GM12891 (cell line): ENCODE measurements at regions not wholly inside any gene's neighbourhood (a gene's known extent, or its start where the extent isn't known, plus 50 kb on each side); places are given as distances from the start of the nearest gene placed in this dataset.

Experiments
- DNase-seq: peaks from one replicate; pipeline ENCODE4 v3.0.0; 2011; ENCODE audit warnings: low spot score; ENCODE audit not compliant: insufficient read length
- FAIRE-seq: peaks from 2 replicates; lab custom pipeline; 2011; peaks lifted over from hg19 to GRCh38; lab: Jason Lieb, UNC
- PAX5 ChIP-seq: IDR thresholded peaks from 2 replicates; pipeline ENCODE4 v1.6.1; 2011; ENCODE audit warnings: low read length, moderate library complexity, mild to moderate bottlenecking; ENCODE audit not compliant: insufficient read depth, severe bottlenecking
- POLR2A ChIP-seq: IDR thresholded peaks from 2 replicates; pipeline ENCODE4 v1.6.1; 2011; ENCODE audit warnings: low read depth, low read length, control low read depth
- POLR2AphosphoS5 ChIP-seq: IDR thresholded peaks from 2 replicates; pipeline ENCODE4 v1.6.1; 2011; ENCODE audit warnings: low read depth, low read length, control low read depth
- POU2F2 ChIP-seq: IDR thresholded peaks from 2 replicates; pipeline ENCODE4 v1.6.1; 2011; ENCODE audit warnings: low read depth, mild to moderate bottlenecking, control low read depth, low read length, moderate library complexity
- SPI1 ChIP-seq: IDR thresholded peaks from 2 replicates; pipeline ENCODE4 v1.6.1; 2011; ENCODE audit warnings: low read depth, low read length, control low read depth
- TAF1 ChIP-seq: IDR thresholded peaks from 2 replicates; pipeline ENCODE4 v1.6.1; 2011; ENCODE audit warnings: low read depth, low read length, control low read depth

DNA sequence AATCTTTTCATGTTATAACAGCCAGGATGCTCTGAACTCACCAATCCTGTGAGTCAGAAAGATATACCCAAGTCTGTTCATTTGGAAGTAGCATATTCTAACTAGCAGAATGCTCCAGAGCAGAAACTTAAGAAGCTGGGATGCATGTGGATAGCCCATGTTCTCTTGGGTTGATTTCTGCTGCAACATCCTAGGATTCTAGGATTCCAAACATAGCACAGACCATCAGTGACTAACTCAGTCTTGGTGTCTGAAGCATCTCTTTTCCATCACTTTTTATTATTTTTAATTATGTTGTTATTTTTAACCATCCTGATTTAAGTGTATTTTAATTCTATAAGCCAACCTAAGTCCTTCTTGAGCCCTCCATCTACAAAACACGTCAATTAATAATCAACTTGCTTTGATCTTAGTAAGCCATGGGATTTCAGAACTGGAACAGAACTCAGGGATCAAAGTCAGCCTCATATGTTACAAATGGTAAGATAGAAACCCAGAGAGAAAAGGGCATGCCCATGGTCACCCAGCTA, 85.4 kb downstream of the OSR1 start:
- no peak for DNase-seq
- TF ChIP-seq POLR2AphosphoS5 = no peak
- TF ChIP-seq TAF1 = no peak
- no peak for TF ChIP-seq POLR2A
- TF ChIP-seq POU2F2 = no peak
- TF ChIP-seq PAX5 = no peak
- TF ChIP-seq SPI1 = no peak
- FAIRE-seq = no peak

DNA sequence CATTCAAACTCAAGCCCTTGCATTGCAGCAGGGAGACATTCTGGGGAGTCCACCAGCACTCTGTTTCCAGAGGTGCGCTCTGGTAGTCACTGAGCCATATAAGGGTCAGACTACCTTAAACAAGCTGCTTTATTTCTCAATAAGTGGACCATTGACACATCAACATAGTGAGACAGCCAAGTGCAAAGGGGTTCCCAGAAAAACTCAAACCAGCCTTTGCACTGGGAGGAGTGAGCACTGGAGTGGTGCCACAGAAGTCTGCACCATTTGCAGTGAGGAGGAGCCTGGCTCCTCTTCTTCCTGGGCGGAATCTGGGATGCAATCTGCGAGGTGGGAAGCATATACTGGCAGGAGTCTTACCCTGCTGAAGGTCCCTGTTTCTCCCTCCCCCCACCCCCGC, 86.4 kb downstream of the OSR1 start:
- TF ChIP-seq POLR2AphosphoS5 = no peak
- no peak for TF ChIP-seq TAF1
- TF ChIP-seq POLR2A = no peak
- TF ChIP-seq PAX5 = no peak
- no peak for TF ChIP-seq POU2F2
- no peak for TF ChIP-seq SPI1
- no peak for DNase-seq
- no peak for FAIRE-seq

DNA sequence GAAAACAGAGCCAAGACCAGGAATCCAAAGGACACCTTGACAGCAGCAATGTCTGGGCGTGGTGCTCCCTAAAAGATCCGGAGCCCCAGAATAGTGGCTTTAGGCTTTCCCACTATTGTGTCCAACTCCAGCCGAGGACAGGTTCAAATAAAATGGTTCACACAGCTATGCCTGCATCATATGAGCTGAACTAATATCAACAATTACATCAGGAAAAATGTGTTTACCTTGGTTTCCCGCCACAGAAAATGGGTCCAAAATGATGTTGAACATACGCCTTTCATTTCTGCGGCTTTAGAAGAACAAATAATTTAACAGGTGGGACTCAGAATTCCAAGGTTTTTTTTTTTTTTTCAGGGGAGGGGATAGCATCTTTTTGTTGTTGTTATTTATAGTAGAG, 93.6 kb downstream of the OSR1 start:
- no peak for FAIRE-seq
- TF ChIP-seq SPI1 (no peak), POLR2AphosphoS5 (no peak), POU2F2 (no peak), POLR2A (no peak), TAF1 (no peak), PAX5 (no peak)

DNA sequence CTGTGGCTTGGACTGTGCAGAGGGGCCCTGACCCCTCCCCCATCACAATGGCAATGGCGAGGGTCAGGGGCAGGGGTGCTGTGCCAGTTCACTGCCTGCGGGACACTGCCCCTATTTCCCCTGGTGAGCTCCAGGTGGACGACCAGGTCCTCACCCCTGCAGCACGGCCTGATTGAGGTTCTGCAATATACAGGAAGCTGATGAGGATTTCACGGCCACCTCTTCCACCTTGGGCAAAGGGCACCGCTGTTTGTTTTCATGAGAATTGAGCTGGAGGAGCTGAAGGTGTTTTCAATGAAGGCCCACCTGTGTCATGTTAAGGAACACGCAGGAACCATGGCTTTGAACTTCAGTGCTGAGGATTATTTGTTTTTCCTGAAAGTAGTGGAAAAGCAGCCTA, 96.3 kb downstream of the OSR1 start:
- FAIRE-seq = no peak
- TF ChIP-seq SPI1 = no peak
- TF ChIP-seq TAF1 = no peak
- no peak for TF ChIP-seq PAX5
- TF ChIP-seq POU2F2 = no peak
- no peak for TF ChIP-seq POLR2AphosphoS5
- no peak for TF ChIP-seq POLR2A
- DNase-seq = no peak

More for the DNA sequence above, 93.6 kb downstream of the OSR1 start:
- DNase-seq = no peak

DNA sequence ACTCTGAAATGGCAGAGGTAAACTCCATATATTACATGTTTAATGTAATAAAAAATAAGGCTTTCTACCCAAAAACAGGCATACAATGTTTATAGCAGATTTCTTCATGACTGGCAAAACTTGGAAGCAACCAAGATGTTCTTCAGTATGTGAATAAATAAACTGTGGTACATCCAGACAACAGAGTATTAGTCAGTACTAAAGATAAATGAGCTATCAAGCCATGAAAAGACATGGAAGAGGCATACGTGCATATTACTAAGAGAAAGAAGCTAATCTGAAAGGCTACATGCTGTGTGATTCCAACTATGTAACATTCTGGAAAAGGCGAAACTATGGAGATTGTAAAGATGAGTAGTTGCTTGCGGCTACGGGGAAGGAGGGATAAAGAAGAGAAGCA, 97.4 kb downstream of the OSR1 start:
- no peak for TF ChIP-seq SPI1
- TF ChIP-seq TAF1 = no peak
- no peak for TF ChIP-seq POLR2A
- no peak for TF ChIP-seq PAX5
- no peak for TF ChIP-seq POLR2AphosphoS5
- no peak for TF ChIP-seq POU2F2
- DNase-seq (no peak), FAIRE-seq (no peak)

DNA sequence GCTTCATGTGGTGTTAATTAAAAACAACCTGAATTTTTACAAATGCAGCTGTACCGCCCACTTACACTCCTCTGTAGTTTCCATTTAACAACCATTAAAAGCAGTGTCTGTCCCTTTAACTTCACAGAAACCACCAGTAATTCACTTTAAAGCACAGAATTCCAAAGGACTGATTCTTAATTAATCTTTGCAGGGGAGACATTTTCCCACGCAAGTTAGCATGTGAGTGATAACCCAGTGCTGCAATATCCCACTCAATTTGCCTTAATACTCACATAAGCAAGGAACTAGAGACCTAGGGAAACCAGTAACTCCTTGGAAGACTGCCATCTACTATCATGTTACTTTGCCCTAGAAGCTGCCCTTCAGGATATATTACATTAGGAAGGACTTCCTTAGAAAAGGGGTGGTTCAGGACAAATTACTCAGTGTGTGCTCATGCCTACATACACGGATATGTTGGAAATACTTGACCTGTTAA, 102.3 kb downstream of the OSR1 start:
- FAIRE-seq (no peak), DNase-seq (no peak)
- no peak for TF ChIP-seq SPI1
- TF ChIP-seq POLR2A = no peak
- TF ChIP-seq TAF1 = no peak
- no peak for TF ChIP-seq PAX5
- no peak for TF ChIP-seq POLR2AphosphoS5

DNA sequence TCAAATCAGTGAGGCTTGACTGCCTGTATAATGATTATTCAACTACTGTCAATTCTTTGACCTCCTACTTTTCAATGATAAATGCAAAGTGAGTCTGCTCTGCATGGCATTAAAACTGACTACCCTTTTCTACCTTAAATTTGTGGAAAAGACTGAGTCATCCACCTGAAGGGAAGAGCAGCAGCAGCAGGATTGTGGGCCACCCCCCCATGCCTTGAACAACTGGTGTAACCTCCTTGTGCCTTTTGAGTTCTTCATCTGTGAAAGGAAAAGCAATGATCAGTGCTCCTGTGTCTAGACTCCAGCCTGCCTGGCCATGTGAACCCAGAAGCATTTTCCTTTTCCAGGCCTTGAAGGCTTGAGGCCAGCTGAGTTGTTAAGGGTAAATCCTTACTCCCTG, 102.9 kb downstream of the OSR1 start:
- no peak for FAIRE-seq
- TF ChIP-seq POLR2A (no peak), POLR2AphosphoS5 (no peak), TAF1 (no peak), PAX5 (no peak), POU2F2 (no peak), SPI1 (no peak)
- DNase-seq = no peak

DNA sequence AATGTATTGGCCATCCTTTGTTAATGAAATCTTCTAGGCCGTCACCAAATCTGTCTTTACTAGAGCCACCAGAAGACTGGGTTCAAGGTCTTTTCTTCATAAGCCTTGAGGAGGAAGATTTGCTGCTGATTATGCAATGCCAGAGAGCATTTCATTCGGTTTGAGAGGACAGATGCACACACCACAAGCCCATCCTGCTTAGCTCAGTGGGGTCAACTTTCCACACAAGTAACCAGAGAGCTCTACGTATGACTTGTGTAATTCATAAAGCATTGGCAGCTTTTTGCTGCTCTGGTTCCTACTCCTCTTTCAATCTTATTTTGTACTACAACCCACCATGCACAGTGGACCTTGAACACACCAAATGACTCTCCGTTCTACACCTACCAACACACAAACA, 106.9 kb downstream of the OSR1 start:
- TF ChIP-seq POLR2AphosphoS5 (no peak), SPI1 (no peak), POU2F2 (no peak), TAF1 (no peak), POLR2A (no peak), PAX5 (no peak)
- FAIRE-seq (no peak), DNase-seq (no peak)

DNA sequence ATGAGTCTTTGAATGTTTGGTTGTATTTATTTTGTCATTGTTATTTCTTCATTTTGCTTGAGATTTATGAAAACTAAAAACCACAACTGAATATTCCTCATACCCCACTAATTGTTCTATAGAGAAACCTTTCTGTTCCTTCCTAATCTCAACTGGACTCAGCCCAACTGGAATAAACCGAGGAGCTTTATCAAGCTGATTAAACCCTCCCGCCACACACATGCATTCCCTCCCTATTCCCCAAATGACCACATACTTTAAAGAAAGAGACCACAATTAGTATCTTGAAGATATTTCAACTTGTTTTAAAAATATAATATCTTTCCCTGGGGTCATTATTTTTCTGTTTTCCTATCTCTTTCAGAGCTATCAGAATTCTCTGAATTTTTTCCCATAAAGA, 107.5 kb downstream of the OSR1 start:
- no peak for DNase-seq
- TF ChIP-seq POLR2A (no peak), SPI1 (no peak), POLR2AphosphoS5 (no peak), POU2F2 (no peak), PAX5 (no peak), TAF1 (no peak)
- FAIRE-seq = no peak

DNA sequence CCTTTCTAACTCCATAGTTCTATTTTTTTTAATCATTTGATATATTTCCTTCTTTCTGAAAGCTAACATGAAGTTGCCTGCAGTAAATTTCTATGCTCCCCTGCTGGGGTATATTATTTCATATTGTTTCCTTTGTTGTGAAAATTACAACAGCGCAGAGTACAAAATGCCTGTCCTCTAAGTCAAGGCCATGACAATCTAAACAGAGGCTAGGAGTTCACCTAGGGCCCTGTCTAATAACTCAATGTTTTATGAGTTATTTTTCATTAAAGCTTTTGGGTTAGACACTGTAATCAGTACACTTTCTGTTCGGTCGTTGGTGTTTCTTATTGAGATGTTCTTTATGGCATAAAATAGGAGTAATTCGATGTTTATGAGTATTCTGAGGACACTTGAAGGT, 111.2 kb downstream of the OSR1 start:
- FAIRE-seq = no peak
- DNase-seq = no peak
- no peak for TF ChIP-seq POU2F2
- TF ChIP-seq TAF1 = no peak
- TF ChIP-seq POLR2A = no peak
- TF ChIP-seq PAX5 = no peak
- no peak for TF ChIP-seq SPI1
- no peak for TF ChIP-seq POLR2AphosphoS5
